ENCODE measurements at regions not wholly inside any gene's neighbourhood (a gene's known extent, or its start where the extent isn't known, plus 50 kb on each side); places are given as distances from the start of the nearest gene placed in this dataset.

DNA sequence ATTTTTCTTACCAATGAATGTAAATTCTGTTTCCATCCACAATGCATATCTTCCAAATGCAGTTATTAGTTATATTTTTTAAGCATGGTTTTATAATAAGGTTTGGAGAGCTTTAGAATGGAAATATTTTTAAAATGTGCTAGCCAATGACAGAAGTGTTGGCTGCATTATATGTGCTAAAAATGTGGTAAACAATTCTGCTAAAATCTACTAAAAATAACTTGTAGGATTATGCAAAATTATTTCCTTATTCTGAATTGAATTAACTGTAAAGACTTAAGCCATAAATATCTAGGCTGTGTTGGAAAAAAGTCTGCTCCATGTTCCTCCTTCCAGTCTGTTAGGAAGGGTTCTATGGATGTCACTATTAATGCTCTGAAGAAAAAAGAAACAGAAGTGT is 503.3 kb downstream of the PRR16 start:
- Histone ChIP-seq H3K4me1 (no peaks in the 10 kb centered on the region), H3K27me3 (no peaks in the 10 kb centered on the region), H3K4me3 (no peak overlapping the region), H3K36me3 (no peaks in the 10 kb centered on the region), H3K9me3 (no peaks in the 10 kb centered on the region), H3K27ac (no peak overlapping the region)
- in situ Hi-C loops (cut with MboI; ENCODE audit: low pct_ligation_motif_present in 1 of 4, low pct_unique_long_range_greater_than_20kb in 1 of 4, low sequenced_read_pairs in 3 of 4) (no loop called here), intact Hi-C loops (cut with DNase I; ENCODE audit: low total_unique reads) (no loop called here)
- DNase-seq = no peak
- TF ChIP-seq POLR2A (IDR thresholded peaks at IDR 0.05) (no peak), POLR2AphosphoS5 (IDR thresholded peaks at IDR 0.05) (no peak), EP300 (IDR thresholded peaks at IDR 0.05; ENCODE audit: low read depth) (no peak)
- TF ChIP-seq, protein P1, sequence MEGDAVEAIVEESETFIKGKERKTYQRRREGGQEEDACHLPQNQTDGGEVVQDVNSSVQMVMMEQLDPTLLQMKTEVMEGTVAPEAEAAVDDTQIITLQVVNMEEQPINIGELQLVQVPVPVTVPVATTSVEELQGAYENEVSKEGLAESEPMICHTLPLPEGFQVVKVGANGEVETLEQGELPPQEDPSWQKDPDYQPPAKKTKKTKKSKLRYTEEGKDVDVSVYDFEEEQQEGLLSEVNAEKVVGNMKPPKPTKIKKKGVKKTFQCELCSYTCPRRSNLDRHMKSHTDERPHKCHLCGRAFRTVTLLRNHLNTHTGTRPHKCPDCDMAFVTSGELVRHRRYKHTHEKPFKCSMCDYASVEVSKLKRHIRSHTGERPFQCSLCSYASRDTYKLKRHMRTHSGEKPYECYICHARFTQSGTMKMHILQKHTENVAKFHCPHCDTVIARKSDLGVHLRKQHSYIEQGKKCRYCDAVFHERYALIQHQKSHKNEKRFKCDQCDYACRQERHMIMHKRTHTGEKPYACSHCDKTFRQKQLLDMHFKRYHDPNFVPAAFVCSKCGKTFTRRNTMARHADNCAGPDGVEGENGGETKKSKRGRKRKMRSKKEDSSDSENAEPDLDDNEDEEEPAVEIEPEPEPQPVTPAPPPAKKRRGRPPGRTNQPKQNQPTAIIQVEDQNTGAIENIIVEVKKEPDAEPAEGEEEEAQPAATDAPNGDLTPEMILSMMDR (IDR thresholded peaks at IDR 0.05) = no peak

DNA sequence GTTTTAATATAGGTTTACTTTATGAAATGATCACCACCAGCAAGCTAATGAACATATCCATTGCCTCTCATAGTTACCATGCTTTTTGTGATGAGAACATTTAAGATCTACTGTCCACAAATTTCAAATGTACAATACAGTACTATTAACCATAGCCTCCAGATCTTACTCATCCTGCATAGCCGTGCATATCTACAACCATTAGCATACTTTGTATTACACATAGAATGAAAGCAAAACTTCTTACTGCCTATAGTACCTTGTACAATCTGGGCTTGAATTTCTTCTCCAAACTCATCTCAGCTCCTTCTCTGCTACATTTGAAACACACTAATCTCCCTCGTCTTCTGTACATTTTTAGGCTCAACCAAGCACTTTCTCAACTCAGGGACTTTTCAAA is 510.6 kb downstream of the PRR16 start:
- TF ChIP-seq POLR2A (IDR thresholded peaks at IDR 0.05) = no peak
- no peak for TF ChIP-seq POLR2AphosphoS5 (IDR thresholded peaks at IDR 0.05)
- TF ChIP-seq, protein P1 (IDR thresholded peaks at IDR 0.05) = no peak
- TF ChIP-seq EP300 (IDR thresholded peaks at IDR 0.05; ENCODE audit: low read depth) = no peak
- H3K36me3 ChIP-seq = no peaks in the 10 kb centered on the region
- H3K9me3 ChIP-seq = no peaks in the 10 kb centered on the region
- H3K27ac ChIP-seq = no peak overlapping the region
- no peak overlapping the region for H3K4me3 ChIP-seq
- H3K27me3 ChIP-seq = no peaks in the 10 kb centered on the region
- WGBS, 2 donors (ENCODE audit: low coverage in 1 of 2) = 73 to 85% methylated on average over 2 of the region's 2 CpGs
- intact Hi-C loops (cut with DNase I; ENCODE audit: low total_unique reads) (no loop called here), in situ Hi-C loops (cut with MboI; ENCODE audit: low pct_ligation_motif_present in 1 of 4, low pct_unique_long_range_greater_than_20kb in 1 of 4, low sequenced_read_pairs in 3 of 4) (no loop called here)
- H3K4me1 ChIP-seq = no peaks in the 10 kb centered on the region
- DNase-seq = no peak

DNA sequence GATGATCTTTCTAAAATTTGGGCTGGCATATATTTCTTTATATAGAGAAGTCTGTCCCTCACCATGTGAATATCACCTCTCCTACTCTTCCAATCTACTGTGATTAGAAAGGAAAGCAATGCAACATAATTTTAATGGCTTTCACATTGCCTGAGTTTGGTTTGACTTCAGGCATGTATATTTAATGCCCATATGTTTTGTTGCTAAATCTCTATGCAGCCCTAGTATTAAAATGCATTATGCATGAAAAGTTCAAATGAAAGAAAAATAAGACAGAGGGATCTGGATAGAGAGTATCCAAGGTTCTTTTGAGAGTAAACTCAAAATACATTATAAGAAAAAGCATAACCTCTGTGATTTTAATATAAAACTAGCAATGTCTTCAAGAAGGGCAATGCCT is 518.3 kb downstream of the PRR16 start:
- H3K9me3 ChIP-seq = no peaks in the 10 kb centered on the region
- H3K4me3 ChIP-seq = no peak overlapping the region
- H3K4me1 ChIP-seq = no peaks in the 10 kb centered on the region
- TF ChIP-seq POLR2AphosphoS5 (IDR thresholded peaks at IDR 0.05) = no peak
- TF ChIP-seq, protein P1 (IDR thresholded peaks at IDR 0.05) = no peak
- H3K36me3 ChIP-seq = no peaks in the 10 kb centered on the region
- no peak overlapping the region for H3K27ac ChIP-seq
- in situ Hi-C loops (cut with MboI; ENCODE audit: low pct_ligation_motif_present in 1 of 4, low pct_unique_long_range_greater_than_20kb in 1 of 4, low sequenced_read_pairs in 3 of 4) = no loop called here
- H3K27me3 ChIP-seq = no peaks in the 10 kb centered on the region
- DNase-seq = no peak
- intact Hi-C loops (cut with DNase I; ENCODE audit: low total_unique reads) = no loop called here

DNA sequence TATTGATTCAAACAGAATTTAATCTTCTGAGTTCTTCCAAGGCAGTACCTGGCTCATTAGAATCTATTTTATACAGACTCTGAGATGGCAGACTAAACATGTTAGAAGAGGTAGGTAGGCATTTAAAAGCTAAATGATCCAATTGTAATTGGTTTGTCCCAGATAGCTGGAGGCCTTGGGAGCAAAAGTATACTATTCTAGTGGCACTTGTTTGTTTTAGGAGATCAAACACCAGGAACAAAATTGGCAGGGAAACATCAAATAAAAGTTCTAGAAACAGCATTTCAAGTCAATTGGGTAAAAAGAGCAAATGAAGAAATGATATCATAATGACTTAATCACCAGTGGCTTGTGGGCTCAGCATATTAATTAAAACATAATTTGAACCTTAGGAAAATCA is 521.4 kb downstream of the PRR16 start:
- no peak for TF ChIP-seq EP300 (IDR thresholded peaks at IDR 0.05; ENCODE audit: low read depth)
- no peak for TF ChIP-seq POLR2A (IDR thresholded peaks at IDR 0.05)
- TF ChIP-seq, protein P1 (IDR thresholded peaks at IDR 0.05) = no peak
- no peak for TF ChIP-seq POLR2AphosphoS5 (IDR thresholded peaks at IDR 0.05)
- in situ Hi-C loops (cut with MboI; ENCODE audit: low pct_ligation_motif_present in 1 of 4, low pct_unique_long_range_greater_than_20kb in 1 of 4, low sequenced_read_pairs in 3 of 4) = no loop called here
- intact Hi-C loops (cut with DNase I; ENCODE audit: low total_unique reads) = no loop called here

More for the DNA sequence above, 521.4 kb downstream of the PRR16 start:
- Histone ChIP-seq H3K4me1 (no peaks in the 10 kb centered on the region), H3K4me3 (no peak overlapping the region), H3K27ac (no peak overlapping the region), H3K9me3 (no peaks in the 10 kb centered on the region), H3K36me3 (no peaks in the 10 kb centered on the region), H3K27me3 (no peaks in the 10 kb centered on the region)
- DNase-seq = no peak

Data from transverse colon (tissue), 4 donors.